Daoy (cell line): ENCODE measurements at regions not wholly inside any gene's neighbourhood (a gene's known extent, or its start where the extent isn't known, plus 50 kb on each side); places are given as distances from the start of the nearest gene placed in this dataset.

Experiments used
- DNase-seq: peaks from one replicate; pipeline ENCODE4 v3.0.0-alpha.2; 2015; ENCODE audit warnings: low read depth

DNA sequence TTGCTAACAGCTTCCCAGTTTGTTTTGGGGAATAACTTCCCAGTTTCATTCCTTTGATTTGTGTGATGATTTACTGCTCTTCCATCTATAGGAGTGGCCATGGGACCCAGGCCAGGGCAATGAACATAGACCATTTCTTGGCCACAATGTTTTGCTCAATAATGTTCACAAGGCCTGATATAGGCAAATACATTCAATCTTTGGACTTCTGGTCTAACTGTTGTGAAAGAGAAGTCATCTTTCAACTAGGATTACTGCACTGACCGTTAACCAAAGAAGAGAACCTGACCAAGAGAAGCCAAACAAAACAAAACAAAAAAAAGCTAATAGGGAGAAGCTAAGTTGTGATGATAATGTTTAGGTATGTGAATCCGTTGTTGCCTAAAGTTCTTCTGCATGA is 221.8 kb upstream of the SUCLG2 start:
- DNase-seq, result no peak

DNA sequence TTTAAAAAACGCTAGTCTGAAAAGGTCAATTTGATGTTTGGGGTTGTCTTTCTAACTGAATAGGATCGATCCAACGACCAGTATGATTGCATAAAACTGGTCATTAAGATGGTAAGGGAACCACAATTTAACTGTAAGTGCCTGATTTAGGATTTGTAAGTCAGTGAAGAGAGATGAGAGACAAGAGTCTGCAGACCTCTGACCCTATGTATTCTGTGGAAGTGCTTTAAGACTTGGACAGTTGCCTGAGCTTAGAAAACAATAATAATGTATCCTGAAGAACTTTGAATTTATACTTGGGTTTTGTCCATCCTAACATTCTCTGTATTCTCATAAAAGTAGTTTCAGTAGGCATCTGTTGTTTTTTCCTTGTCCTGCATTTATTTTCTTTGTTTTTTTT is 221.4 kb upstream of the SUCLG2 start:
- no peak for DNase-seq

DNA sequence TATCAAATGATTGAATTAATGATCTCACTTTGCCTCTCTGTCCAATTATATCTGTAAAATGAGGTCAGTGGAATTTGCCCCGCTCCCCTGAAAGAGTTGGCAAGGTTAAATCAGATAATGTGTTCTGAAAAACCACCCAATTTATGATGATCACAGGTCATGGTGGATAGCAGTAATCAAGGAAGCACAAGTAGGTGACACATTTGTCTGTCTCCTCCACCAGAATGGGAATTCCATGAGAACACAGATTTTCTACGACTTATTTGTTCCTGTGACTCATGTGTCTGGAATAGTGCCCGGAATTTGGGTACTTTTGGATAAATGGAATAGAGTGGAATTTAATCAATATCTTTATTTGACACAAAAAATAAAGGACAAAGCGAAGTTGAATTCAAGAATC is 220.9 kb upstream of the SUCLG2 start:
- DNase-seq, result peak; percentile 3

DNA sequence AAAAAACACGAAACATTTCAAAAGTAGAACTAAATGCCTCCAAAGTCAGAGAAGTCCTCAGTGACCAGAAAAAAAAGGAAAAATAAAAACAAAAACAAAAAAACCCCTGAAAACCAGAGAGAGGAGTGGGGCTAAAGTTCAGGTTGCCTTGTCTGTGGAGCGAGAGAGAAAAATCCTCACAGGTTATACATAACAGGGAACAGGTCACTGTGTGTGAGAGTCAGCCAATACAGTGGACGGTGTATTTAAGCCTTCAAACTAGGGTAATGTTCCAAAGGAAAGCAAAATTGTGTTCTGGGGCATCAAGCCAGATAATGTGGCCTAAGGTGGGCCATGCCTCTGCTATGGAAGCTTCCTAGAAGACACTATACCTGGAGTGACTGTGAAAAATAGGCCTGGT is 216.1 kb upstream of the SUCLG2 start:
- DNase-seq, result no peak

DNA sequence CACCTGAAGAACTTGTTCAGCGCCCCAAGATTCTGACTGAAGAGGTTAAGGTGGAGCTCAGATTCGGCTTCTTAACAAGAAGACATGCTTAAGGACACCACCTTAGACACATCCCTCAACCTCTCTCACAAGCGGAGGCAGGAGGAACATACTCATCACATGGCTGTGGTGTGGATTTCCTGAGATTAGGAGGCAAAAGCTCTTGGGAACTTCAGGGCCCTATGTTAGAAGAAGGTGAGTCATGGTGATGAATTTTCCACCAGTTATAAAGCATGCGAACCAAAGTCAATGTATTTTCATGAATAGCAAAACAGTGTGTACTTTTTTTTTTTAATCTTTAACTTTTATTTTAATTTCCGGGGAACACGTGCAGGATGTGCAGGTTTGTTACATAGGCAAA is 212.2 kb upstream of the SUCLG2 start:
- no peak for DNase-seq

DNA sequence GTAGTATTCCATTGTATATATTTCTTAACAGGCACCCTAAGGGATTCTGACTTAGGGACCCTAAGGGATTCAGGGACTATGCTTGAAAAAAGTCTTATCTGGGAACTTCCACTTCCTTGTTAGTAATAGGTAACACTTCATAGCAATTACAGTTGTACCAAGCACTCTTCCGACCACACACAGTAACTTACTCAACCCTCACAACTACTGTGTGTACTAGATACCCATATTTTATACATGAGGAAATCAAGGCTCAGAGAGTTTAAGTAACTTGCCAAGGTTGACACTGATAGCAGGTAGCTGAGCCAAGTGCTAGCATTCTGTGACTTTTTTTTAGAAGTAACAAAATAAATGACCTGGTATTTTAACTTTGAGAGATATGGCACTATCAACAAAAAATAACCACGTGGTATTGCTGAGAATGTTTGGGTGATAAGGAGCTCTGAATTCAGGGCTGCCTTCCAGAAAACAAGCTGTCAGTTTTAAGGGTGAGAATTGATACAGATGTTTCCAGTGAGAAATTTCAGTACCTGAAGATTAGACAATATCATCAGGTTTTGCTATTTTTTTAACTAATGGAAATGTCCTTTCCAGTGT is 210.3 kb upstream of the SUCLG2 start:
- no peak for DNase-seq

DNA sequence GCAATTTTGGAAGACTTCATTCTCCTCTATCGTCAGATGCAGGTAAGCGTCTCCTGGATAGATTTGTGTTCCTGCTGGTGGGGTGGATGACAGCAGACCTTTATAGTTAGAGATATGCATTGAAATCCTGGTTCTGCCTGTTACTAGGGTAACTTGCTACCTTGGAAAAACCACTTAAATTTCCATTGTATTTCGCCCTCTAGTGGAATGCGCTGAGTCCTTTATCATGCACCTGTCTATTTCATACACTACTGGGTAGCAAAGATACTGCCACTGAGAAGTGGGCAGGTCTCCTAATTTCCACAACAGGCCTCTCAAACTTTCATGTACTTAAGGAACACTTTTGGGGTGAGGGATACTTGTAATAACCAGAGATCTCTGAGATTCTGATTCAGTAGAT is 209.5 kb upstream of the SUCLG2 start:
- DNase-seq, result no peak

DNA sequence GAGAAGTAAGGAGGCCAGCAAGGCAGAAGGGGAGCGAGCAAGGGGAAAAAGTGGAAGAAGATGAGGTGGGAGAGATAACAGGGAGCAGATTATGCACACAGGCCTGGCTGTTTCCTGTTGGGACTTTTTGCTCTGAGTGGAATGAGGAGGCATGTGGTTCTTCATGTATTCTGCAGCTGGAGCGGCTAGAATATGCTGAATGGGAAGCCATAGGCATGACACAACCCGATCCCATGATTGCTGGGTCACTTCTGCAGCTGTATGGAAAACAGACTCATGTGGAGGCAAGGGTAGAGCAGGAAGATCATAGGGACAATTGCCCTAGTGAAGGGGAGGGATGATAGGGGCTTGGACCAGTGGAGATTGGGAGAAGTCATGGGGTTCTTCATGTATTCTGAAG is 206.0 kb upstream of the SUCLG2 start:
- no peak for DNase-seq

DNA sequence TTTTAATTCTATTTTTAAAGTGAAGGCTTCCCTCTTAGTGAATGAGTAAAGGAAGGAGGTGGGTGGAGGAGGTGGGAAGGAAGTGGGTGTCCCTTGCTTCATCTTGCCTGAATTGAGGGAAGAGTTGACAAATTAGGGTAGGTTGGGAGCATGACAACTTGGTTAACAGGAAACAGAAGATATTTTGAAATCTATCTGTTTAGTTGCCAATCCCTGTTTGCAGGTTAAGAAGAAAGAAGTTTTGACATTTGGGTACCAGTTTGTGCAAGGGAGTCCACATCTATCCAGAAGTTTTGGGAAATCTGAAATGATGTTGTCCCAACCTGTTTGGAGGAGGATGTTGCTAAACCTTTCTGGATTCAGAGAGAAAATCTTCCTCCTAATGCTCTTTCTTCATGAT is 204.1 kb upstream of the SUCLG2 start:
- no peak for DNase-seq

DNA sequence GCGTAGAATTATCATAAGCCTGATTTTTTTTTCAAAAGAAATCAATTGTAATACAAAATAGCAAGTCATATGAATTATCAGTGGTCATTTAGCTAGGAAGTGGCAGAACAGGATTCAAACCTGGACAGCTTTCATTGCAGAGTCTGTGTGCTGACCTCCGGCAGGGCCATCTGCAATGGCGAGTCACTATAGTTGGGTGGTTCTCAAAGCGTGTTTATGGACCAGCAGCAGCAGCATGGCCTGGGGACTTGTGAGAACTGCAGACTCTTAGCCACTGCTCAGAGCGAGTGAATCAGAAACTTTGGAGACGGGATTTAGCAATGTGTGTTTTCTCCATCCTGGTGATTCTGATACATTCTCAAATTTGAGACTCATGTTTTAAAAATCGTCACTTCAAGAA is 202.3 kb upstream of the SUCLG2 start:
- no peak for DNase-seq

DNA sequence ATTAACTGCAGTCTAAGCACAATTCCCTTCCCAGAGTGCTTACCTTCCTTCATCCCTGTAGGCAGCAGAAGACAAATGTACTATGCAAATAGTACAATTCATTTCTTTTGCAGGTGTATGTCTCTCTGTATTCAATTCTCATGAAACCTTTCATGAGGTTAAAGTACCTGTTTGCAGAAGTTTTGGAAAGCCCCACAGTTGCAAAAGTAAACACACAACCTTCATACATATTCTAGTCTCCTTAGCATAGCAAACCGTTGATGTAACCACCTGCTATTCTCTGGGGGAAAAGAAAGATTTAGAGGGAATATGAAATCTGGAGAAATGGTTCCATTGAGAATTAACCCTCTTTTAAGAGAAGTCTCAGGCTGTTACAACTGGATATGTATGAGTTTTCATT is 200.3 kb upstream of the SUCLG2 start:
- no peak for DNase-seq

DNA sequence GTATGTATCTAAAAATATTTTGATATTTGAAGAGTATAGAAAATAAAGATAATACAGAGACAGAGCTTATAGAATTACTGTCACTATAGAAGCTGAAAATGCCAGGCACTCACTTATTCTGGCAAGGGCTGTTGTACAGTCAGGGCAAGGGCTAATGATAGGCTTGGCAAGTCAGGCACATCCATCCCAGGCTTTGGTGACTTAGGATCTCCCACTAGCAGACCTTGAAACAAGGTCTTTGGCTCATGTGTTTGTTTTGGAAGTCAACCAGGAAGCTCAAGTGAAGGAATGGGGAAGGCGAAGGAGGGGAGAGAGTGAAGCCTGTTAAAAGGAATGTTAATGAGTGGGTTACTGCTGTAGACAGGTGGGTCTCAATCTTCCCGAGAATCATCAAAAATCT is 199.1 kb upstream of the SUCLG2 start:
- DNase-seq, result no peak

DNA sequence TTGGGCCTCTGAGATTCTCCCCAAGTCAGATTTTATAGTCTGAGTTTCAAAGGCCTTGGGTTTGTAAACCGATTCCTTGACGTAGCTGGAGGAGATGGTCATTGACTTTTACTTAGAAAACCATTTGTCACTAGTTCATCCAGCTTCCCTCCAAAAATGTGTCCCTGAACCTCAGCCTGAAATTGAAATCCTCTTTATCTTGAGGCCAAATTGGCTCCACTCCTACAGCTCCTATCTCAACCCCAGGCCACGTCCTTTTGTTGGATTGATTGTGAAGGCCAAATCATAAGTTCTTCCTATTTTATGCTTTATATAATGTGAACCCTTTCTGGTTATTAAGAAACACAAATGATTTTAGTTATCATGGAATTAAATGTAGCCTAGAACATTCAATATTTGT is 193.9 kb upstream of the SUCLG2 start:
- DNase-seq, result no peak

DNA sequence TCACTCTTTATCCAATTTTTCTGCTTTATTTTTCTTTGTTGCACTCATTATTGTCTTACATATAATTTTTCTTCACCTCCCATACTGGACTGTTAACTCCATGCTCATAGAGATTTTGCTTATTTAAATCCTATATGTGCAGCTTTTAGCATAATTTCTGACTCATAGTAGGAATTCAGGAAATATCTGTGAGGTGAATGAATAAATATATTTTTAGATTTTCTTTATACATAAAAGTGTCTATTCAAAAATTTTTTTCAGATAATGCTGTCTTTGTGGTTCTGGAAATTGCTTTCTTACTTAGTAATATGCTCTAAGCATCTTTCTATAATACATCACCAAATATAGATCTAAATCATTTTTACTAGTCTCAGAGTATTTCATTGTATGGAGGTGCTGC is 191.8 kb upstream of the SUCLG2 start:
- no peak for DNase-seq

DNA sequence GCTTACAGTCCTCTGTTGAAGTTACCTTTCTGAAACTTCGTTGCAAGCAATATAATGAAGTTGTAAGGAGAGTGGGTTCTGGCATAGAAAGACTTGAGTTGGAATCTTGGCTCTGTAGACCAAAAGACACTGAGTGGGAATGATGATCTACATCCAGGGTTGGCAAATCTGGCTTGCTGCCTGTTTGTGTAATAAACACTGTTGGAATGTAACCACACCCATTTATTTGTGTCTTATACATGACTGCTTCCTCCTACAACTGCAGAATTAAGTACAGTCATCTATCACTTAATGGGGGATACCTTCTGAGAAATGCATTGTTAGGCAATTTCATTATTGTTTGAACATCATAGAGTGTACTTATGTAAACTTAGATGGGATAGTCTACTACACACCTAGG is 178.4 kb upstream of the SUCLG2 start:
- DNase-seq, result no peak

DNA sequence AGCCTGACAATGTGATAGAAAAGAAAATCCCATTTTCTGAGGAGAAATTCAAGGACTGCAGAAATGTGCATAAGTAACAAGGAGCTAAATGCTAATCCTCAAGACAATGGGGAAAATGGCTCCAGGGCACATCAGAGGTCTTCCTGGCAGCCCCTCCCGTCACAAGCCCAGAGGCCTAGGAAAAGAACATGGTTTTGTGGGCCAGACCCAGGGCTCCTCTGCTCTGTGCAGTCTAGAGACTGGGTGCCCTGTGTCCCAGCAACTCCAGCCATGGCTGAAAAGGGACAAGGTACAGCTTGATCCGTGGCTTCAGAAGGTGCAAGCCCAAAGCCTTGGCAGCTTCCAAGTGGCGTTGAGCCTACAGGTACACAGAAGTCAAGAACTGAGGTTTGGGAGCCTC is 176.8 kb upstream of the SUCLG2 start:
- DNase-seq, result no peak

DNA sequence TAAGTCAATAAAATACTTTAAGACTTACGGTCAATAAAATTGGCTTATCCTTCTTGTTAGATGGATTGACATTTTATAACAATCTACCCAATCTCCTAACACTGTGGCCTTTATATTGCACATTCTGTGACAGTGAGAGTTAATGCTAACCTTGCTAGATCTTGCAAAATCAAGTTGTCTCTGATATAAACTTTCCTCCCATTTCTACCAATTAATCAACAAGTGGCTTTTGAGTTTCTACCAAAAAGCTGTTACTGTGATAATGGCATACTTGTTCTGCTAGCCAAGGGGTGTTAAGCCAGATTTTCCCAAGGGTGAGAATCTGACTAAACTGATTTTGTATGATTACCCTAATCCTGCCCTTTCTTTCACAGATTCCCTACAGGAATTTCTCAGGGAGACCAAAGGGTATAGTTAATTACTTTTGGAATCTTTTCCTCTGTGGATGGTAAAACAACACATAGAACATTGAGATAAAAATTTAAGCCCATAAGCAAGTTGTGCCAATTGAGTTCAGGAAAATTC is 174.1 kb upstream of the SUCLG2 start:
- DNase-seq, result no peak

DNA sequence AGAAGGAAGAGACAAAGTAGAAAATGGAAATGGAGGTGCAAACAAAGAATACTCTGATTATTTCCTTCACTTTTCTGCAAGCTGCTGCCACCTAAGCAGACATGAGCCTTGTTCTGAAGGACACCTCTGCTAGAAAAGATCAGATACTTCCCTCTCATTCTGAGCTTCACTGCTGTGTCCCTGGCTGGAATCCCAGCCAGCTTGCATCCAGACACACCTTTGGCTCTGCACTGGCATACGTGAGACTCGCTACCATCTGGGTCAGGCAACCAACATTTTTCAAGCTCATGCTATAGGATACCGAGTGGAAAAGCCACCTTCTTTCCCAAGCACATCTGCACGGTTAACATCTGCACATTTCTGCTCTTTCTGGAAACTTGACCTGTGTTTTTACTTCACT is 166.7 kb upstream of the SUCLG2 start:
- no peak for DNase-seq

DNA sequence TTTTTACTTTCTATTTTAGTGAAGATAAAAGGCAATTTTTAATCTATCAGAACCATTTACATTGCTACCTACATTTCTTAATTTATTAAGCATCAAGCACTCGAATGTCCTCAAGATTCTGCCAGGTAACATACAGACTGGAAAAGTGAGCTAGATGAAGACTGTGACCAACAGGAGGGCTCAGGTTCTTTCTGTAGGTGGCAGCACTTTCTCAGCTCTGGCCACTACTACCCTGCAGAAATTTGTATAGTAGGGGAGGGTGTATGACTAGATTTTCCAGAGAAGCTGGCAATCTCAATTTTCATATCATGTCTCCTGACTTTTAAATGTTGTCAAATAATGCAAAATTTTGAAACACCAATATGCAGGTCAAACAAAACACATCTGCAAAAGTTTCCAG is 165.0 kb upstream of the SUCLG2 start:
- no peak for DNase-seq

DNA sequence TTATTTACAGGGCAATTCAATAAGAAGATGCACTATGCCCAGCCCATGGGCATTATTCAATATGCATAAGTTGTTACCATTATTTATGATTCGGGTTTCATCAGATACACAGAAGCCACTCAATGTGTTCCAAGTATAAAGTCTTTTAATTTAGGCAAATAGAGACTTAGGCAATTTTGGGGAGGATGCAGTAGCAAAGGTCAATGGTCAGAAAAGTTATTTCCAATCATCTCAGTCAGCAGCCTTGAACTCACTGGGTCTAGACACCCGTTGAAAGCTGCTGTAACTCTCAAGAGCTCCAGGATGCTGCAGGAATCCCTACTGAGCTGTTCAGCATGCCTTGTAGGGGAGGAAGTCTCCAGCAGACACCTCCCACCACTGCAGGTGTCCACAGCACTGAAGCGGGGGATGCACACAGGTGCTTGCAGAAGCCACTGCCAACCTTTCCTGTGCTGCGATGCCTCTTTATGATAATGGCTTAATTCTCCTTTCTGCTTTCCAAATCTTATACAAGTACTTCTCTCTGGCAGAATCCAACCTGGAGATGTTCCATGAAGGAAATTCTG is 155.0 kb upstream of the SUCLG2 start:
- DNase-seq, result no peak

DNA sequence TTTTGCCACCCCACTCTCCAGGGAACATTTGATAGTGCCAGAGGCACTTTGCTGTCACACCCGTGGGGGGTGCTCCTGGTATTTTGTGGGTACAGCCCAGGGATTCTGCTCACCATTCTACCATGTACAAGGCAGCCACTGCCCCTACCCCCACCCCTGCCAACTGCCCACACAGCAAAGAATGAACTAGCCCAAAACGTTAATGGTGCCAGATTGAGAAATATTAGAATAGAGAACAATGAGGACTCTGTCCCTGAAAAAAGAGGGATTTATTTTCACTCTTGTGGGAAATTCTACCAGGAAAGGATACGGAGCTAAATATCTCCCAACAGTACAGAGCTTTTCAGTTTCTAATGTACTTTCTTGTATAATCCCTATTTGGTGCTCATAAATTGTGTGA is 154.5 kb upstream of the SUCLG2 start:
- no peak for DNase-seq

DNA sequence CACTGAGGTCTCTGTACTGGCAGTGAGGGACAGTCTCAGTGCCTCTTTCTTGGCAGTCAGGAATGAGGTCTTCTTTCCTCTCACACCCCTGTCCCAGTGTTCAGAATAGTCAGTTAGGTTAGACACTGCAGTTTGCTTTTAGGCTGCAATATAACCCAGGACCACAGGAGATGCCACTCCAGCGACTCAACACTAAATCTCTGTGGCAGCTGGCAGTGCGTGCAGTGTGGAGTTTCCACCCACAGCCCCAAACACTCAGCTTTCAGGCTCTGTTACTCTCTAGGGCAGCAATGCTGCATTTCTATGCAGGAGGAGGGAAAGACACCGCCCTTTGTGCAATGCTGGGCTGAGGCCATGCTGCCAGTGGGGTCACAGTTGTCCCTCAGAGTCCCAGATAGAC is 150.2 kb upstream of the SUCLG2 start:
- DNase-seq, result no peak

DNA sequence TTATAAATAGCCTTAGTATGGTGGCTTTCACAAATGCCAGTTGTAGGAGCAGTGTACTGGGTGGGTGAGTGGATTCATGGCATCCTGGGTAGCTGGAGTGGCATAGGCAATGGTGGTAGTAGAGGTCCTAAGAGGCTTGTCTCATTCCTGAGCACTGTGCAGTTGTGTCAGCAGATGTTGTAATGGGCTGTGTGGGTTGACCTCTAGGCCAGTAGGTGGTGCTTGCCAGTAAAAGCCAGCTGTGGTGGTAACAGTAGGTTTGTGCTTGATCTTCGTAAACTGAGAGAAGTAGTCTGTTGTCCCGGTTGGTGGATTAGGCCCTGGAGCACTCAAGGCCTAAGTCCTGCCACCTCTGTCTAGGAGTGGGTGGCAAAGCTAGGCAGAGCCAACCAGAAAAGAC is 149.7 kb upstream of the SUCLG2 start:
- DNase-seq, result no peak

DNA sequence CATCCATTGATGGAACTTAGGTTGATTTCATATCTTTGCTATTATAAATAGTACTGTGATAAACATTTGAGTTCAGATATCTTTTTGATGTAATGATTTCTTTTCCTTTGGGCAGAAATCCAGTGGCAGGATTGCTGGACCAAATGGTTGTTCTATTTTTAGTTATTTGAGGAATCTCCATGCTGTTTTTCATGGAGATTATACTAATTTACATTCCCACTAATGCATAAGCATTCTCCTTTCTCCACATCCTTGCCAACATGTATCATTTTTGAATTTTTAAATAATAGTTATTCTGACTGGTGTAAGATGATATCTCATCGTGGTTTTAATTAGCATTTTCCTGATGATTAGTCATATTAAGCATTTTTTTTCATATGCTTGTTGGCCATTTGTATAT is 144.0 kb upstream of the SUCLG2 start:
- DNase-seq, result no peak
